H9 (cell line): ENCODE measurements at regions not wholly inside any gene's neighbourhood (a gene's known extent, or its start where the extent isn't known, plus 50 kb on each side); places are given as distances from the start of the nearest gene placed in this dataset.

Experiments used
- DNase-seq: peaks from one replicate; pipeline ENCODE4 v3.0.0-alpha.2; 2017
- H2AFZ ChIP-seq: one replicate; pipeline ENCODE4 v1.6.1; 2013; ENCODE audit warnings: mild to moderate bottlenecking, low read length, control low read depth, moderate library complexity
- H2AK5ac ChIP-seq: 2 replicates; pipeline ENCODE4 v1.6.1; 2013; ENCODE audit warnings: low read length, control low read depth, mixed read lengths; ENCODE audit not compliant: insufficient read length
- H2BK120ac ChIP-seq: one replicate; pipeline ENCODE4 v1.6.1; 2013; ENCODE audit warnings: low read depth, mild to moderate bottlenecking, low read length, control low read depth, inconsistent platforms; ENCODE audit not compliant: poor library complexity, severe bottlenecking
- H2BK12ac ChIP-seq: 2 replicates; pipeline ENCODE4 v1.6.1; 2013; ENCODE audit warnings: low read length, control low read depth, mixed read lengths, low read depth; ENCODE audit not compliant: insufficient read length
- H2BK15ac ChIP-seq: 2 replicates; pipeline ENCODE4 v1.6.1; 2013; ENCODE audit warnings: low read depth, low read length, control low read depth
- H2BK20ac ChIP-seq: one replicate; pipeline ENCODE4 v1.6.1; 2013; ENCODE audit warnings: low read depth, mild to moderate bottlenecking, low read length, control low read depth, inconsistent platforms; ENCODE audit not compliant: poor library complexity, severe bottlenecking
- H2BK5ac ChIP-seq: 2 replicates; pipeline ENCODE4 v1.6.1; 2013; ENCODE audit warnings: low read length, control low read depth, mixed read lengths; ENCODE audit not compliant: insufficient read length
- H3K14ac ChIP-seq: 2 replicates; pipeline ENCODE4 v1.6.1; 2013; ENCODE audit warnings: low read length, control low read depth; ENCODE audit not compliant: insufficient read depth
- H3K18ac ChIP-seq: 2 replicates; pipeline ENCODE4 v1.6.1; 2013; ENCODE audit warnings: low read depth, mild to moderate bottlenecking, mixed read lengths, low read length, control low read depth; ENCODE audit not compliant: insufficient read length
- H3K23ac ChIP-seq: 2 replicates; pipeline ENCODE4 v1.6.1; 2013; ENCODE audit warnings: low read length, control low read depth, mixed read lengths, low read depth; ENCODE audit not compliant: insufficient read length
- H3K23me2 ChIP-seq: 2 replicates; pipeline ENCODE4 v1.6.1; 2013; ENCODE audit warnings: low read depth, mild to moderate bottlenecking, mixed read lengths, low read length, control low read depth; ENCODE audit not compliant: insufficient read length, poor library complexity, severe bottlenecking
- H3K27ac ChIP-seq: 2 replicates; pipeline ENCODE4 v1.5.1; 2013; ENCODE audit warnings: low read length, control low read depth, mixed read lengths, low read depth; ENCODE audit not compliant: insufficient read length
- H3K27me3 ChIP-seq: 2 replicates; pipeline ENCODE4 v1.6.1; 2013; ENCODE audit warnings: low read length, control low read depth, inconsistent platforms; ENCODE audit not compliant: insufficient read depth
- H3K4ac ChIP-seq: 2 replicates; pipeline ENCODE4 v1.6.1; 2013; ENCODE audit warnings: low read depth, mild to moderate bottlenecking, control low read depth, inconsistent platforms, low read length, moderate library complexity
- H3K4me1 ChIP-seq: 2 replicates; pipeline ENCODE4 v1.6.1; 2013; ENCODE audit warnings: low read length, control low read depth, inconsistent platforms; ENCODE audit not compliant: insufficient read depth
- H3K4me2 ChIP-seq: 2 replicates; pipeline ENCODE4 v1.6.1; 2013; ENCODE audit warnings: low read length, control low read depth, mixed read lengths; ENCODE audit not compliant: insufficient read length, insufficient read depth
- H3K56ac ChIP-seq: 2 replicates; pipeline ENCODE4 v1.6.1; 2013; ENCODE audit warnings: low read depth, mild to moderate bottlenecking, mixed read lengths, low read length, control low read depth; ENCODE audit not compliant: insufficient read length
- H3K79me1 ChIP-seq: 2 replicates; pipeline ENCODE4 v1.6.1; 2013; ENCODE audit warnings: low read depth, mild to moderate bottlenecking, moderate library complexity, low read length, control low read depth, inconsistent platforms; ENCODE audit not compliant: insufficient read depth, poor library complexity, severe bottlenecking
- H3K79me2 ChIP-seq: 2 replicates; pipeline ENCODE4 v1.6.1; 2013; ENCODE audit warnings: low read length, control low read depth, inconsistent platforms; ENCODE audit not compliant: insufficient read depth
- H3K9ac ChIP-seq: 2 replicates; pipeline ENCODE4 v1.6.1; 2013; ENCODE audit warnings: low read length, control low read depth, mixed read lengths; ENCODE audit not compliant: insufficient read length; ENCODE audit errors: extremely low read depth
- H3K9me3 ChIP-seq: one replicate; pipeline ENCODE4 v1.6.1; 2013; ENCODE audit warnings: low read depth, low read length, inconsistent platforms; ENCODE audit not compliant: control insufficient read depth
- H3T11ph ChIP-seq: one replicate; pipeline ENCODE4 v1.6.1; 2013; ENCODE audit warnings: mild to moderate bottlenecking, low read length, control low read depth, inconsistent platforms
- H4K20me1 ChIP-seq: one replicate; pipeline ENCODE4 v1.6.1; 2013; ENCODE audit not compliant: control insufficient read depth, insufficient read length, insufficient read depth
- H4K5ac ChIP-seq: 2 replicates; pipeline ENCODE4 v1.6.1; 2013; ENCODE audit warnings: low read depth, mild to moderate bottlenecking, mixed read lengths, low read length, control low read depth; ENCODE audit not compliant: insufficient read length
- H4K8ac ChIP-seq: replicated peaks from 2 replicates; pipeline ENCODE4 v1.6.1; 2013; ENCODE audit warnings: low read length, control low read depth, mixed read lengths, low read depth; ENCODE audit not compliant: insufficient read length
- H4K91ac ChIP-seq: 2 replicates; pipeline ENCODE4 v1.6.1; 2013; ENCODE audit warnings: low read depth, mild to moderate bottlenecking, moderate library complexity, mixed read lengths, low read length, control low read depth; ENCODE audit not compliant: insufficient read length
- H3K27ac Mint-ChIP-seq, 3 experiments: 2 replicates in 2 of 3; 3 replicates in 1 of 3; pipeline ENCODE4 v1.8.0; 2020 to 2021; ENCODE audit warnings: mixed read lengths in 3 of 3, mild to moderate bottlenecking in 1 of 3, moderate library complexity in 1 of 3
- H3K27me3 Mint-ChIP-seq: 2 replicates; pipeline ENCODE4 v1.8.0; 2021; ENCODE audit warnings: low read depth, mild to moderate bottlenecking, moderate library complexity, mixed read lengths
- H3K36me3 Mint-ChIP-seq, 3 experiments: 2 replicates in 2 of 3; 3 replicates in 1 of 3; pipeline ENCODE4 v1.8.0; 2020 to 2021; ENCODE audit warnings: low read depth in 3 of 3, mixed read lengths in 3 of 3; ENCODE audit not compliant: insufficient read depth in 1 of 3
- H3K4me1 Mint-ChIP-seq, 2 experiments: 2 replicates each; pipeline ENCODE4 v1.8.0; 2020; ENCODE audit warnings: mixed read lengths in 2 of 2
- H3K4me3 Mint-ChIP-seq, 2 experiments: 2 replicates in 1 of 2; 3 replicates in 1 of 2; pipeline ENCODE4 v1.8.0; 2020 to 2021; ENCODE audit warnings: mild to moderate bottlenecking in 2 of 2, mixed read lengths in 2 of 2, moderate library complexity in 1 of 2
- H3K9me3 Mint-ChIP-seq, 2 experiments: 2 replicates in 1 of 2; 3 replicates in 1 of 2; pipeline ENCODE4 v1.8.0; 2020; ENCODE audit warnings: mild to moderate bottlenecking in 2 of 2, mixed read lengths in 2 of 2, moderate library complexity in 1 of 2
- CTCF ChIP-seq: fragments of 200-600 bp; sonication (generic); conservative IDR thresholded peaks from 3 replicates; pipeline ENCODE4 v1.8.0; 2021; ENCODE audit warnings: antibody characterized with exemption, mild to moderate bottlenecking
- WGBS: extraction: QIAGEN DNeasy Blood & Tissue Kit; methylation state at CpG from one replicate; pipeline ENCODE4 v1.1.7; 2013; ENCODE audit warnings: missing lambda C conversion rate, low lambda C conversion rate, mixed read lengths; ENCODE audit not compliant: insufficient read length; ENCODE audit errors: extremely low coverage; 5-methylcytosine and 5-hydroxymethylcytosine counted together

GRCh38 chrX:1099146-1099770 lies 113.2 kb downstream of the CRLF2 start:
- no peak overlapping the region for H3K27ac ChIP-seq
- H3K36me3 Mint-ChIP-seq: peaks cover 2 to 15% (median 12%) of the 10 kb centered on the region in 3 experiments; a peak in 6 of 7 replicates
- no peak overlapping the region for H3K9ac ChIP-seq
- no peaks in the 10 kb centered on the region for H3K4me1 ChIP-seq
- no peak overlapping the region for H2BK5ac ChIP-seq
- H3K9me3 Mint-ChIP-seq: peaks cover 23 to 30% of the 10 kb centered on the region in 2 experiments
- no peaks in the 10 kb centered on the region for H3K27me3 ChIP-seq
- H3T11ph ChIP-seq: no peak overlapping the region
- peaks cover 18% of the 10 kb centered on the region for H3K27me3 Mint-ChIP-seq
- no peak overlapping the region for H4K8ac ChIP-seq
- H3K14ac ChIP-seq: no peak overlapping the region
- no peak for DNase-seq
- no peak overlapping the region for H4K91ac ChIP-seq
- no peaks in the 10 kb centered on the region for H3K79me1 ChIP-seq
- H4K5ac ChIP-seq: no peak overlapping the region
- no peak overlapping the region for H2AK5ac ChIP-seq
- no peak overlapping the region for H3K56ac ChIP-seq
- H3K23ac ChIP-seq: no peak overlapping the region
- H2BK15ac ChIP-seq: no peak overlapping the region
- no peak overlapping the region for H3K4ac ChIP-seq
- no peak overlapping the region for H2BK12ac ChIP-seq
- H3K4me1 Mint-ChIP-seq: peaks cover 0 to 2% of the 10 kb centered on the region in 2 experiments; a peak in 1 of 4 replicates
- no peaks in the 10 kb centered on the region for H3K23me2 ChIP-seq
- no peaks in the 10 kb centered on the region for H3K79me2 ChIP-seq
- no peak overlapping the region for H2AFZ ChIP-seq
- no peak overlapping the region for H2BK20ac ChIP-seq
- H3K27ac Mint-ChIP-seq: no peak overlapping the region
- no CpG with 5 or more reads among the region's 9 CpGs for WGBS
- H3K4me3 Mint-ChIP-seq: no peak overlapping the region
- no peaks in the 10 kb centered on the region for H4K20me1 ChIP-seq
- TF ChIP-seq CTCF: no peak
- H2BK120ac ChIP-seq: no peak overlapping the region
- H3K9me3 ChIP-seq: peaks cover 6% of the 10 kb centered on the region
- H3K18ac ChIP-seq: no peak overlapping the region
- no peak overlapping the region for H3K4me2 ChIP-seq
